CD14-positive monocyte (primary cell): ENCODE measurements at regions not wholly inside any gene's neighbourhood (a gene's known extent, or its start where the extent isn't known, plus 50 kb on each side); places are given as distances from the start of the nearest gene placed in this dataset.

ENCODE experiments used
- DNase-seq, 3 donors: peaks; one replicate each; pipeline ENCODE4 v3.0.0-alpha.2; 2011 to 2022
- H2AFZ ChIP-seq: 2 replicates; pipeline ENCODE4 v1.6.0; 2012; ENCODE audit warnings: mild to moderate bottlenecking, low read depth, low read length, inconsistent platforms; ENCODE audit not compliant: insufficient read depth, poor library complexity, severe bottlenecking
- H3K27ac ChIP-seq, 2 donors: 1 replicate in 1 of 2; 2 replicates in 1 of 2; pipeline ENCODE4 v1.5.1; 2012 to 2013; ENCODE audit warnings: low read length in 2 of 2, control low read depth in 1 of 2, inconsistent platforms in 1 of 2, low read depth in 1 of 2, mild to moderate bottlenecking in 1 of 2
- H3K27me3 ChIP-seq, 2 donors: one replicate each; pipeline versions ENCODE4 v1.6.0 to v1.6.1; 2011 to 2013; ENCODE audit warnings: low read length in 2 of 2; ENCODE audit not compliant: control insufficient read depth in 2 of 2, insufficient read depth in 2 of 2
- H3K36me3 ChIP-seq, 2 donors: replicated peaks in 1 of 2; 1 replicate in 1 of 2; 2 replicates in 1 of 2; pipeline versions ENCODE4 v1.5.1 to v1.6.1; 2012 to 2013; ENCODE audit warnings: low read length in 2 of 2, control low read depth in 1 of 2, inconsistent platforms in 1 of 2, mild to moderate bottlenecking in 1 of 2; ENCODE audit not compliant: insufficient read depth in 2 of 2, control insufficient read depth in 1 of 2
- H3K4me1 ChIP-seq, 2 donors: 1 replicate in 1 of 2; 2 replicates in 1 of 2; pipeline versions ENCODE4 v1.5.1 to v1.6.1; 2012 to 2013; ENCODE audit warnings: low read length in 2 of 2, control low read depth in 1 of 2, inconsistent platforms in 1 of 2, mild to moderate bottlenecking in 1 of 2, moderate library complexity in 1 of 2; ENCODE audit not compliant: insufficient read depth in 2 of 2, control insufficient read depth in 1 of 2
- H3K4me2 ChIP-seq: replicated peaks from 2 replicates; pipeline ENCODE3; 2012; ENCODE audit warnings: low read length, moderate library complexity, mild to moderate bottlenecking; ENCODE audit not compliant: poor library complexity, severe bottlenecking; ENCODE audit errors: extremely low read depth
- H3K4me3 ChIP-seq, 3 experiments: fragments of 200-600 bp in 1 of 3; sonication (generic) in 1 of 3; replicated peaks in 1 of 3; 1 replicate in 2 of 3; 2 replicates in 1 of 3; pipeline ENCODE4 v1.5.1; 2011 to 2013; ENCODE audit warnings: low read length in 3 of 3, mild to moderate bottlenecking in 3 of 3, control low read depth in 2 of 3, low read depth in 2 of 3, inconsistent platforms in 1 of 3, moderate library complexity in 1 of 3
- H3K79me2 ChIP-seq: 2 replicates; pipeline ENCODE4 v1.6.0; 2012; ENCODE audit warnings: mild to moderate bottlenecking, control low read depth, inconsistent platforms, low read length, moderate library complexity; ENCODE audit not compliant: insufficient read depth
- H3K9ac ChIP-seq: 2 replicates; pipeline ENCODE4 v1.6.0; 2017; ENCODE audit warnings: low read length, mild to moderate bottlenecking; ENCODE audit not compliant: insufficient read depth, poor library complexity, severe bottlenecking
- H3K9me3 ChIP-seq, 2 donors: replicated peaks in 1 of 2; 1 replicate in 1 of 2; 2 replicates in 1 of 2; pipeline versions ENCODE4 v1.5.1 to v1.6.1; 2012 to 2013; ENCODE audit warnings: low read length in 2 of 2, control low read depth in 1 of 2; ENCODE audit not compliant: control insufficient read depth in 1 of 2, insufficient read depth in 1 of 2
- H4K20me1 ChIP-seq: 2 replicates; pipeline ENCODE4 v1.6.0; 2012; ENCODE audit warnings: mild to moderate bottlenecking, low read length, control low read depth, moderate library complexity; ENCODE audit not compliant: insufficient read depth
- H3K27ac Mint-ChIP-seq, 7 donors: one replicate each; pipeline ENCODE4 v1.8.0; 2020; ENCODE audit warnings: mild to moderate bottlenecking in 7 of 7, mixed read lengths in 7 of 7, moderate library complexity in 6 of 7, inconsistent platforms in 2 of 7
- H3K27me3 Mint-ChIP-seq, 3 donors: one replicate each; pipeline ENCODE4 v1.8.0; 2021 to 2022; ENCODE audit warnings: low read depth in 3 of 3, mild to moderate bottlenecking in 3 of 3, mixed read lengths in 3 of 3, moderate library complexity in 3 of 3, inconsistent platforms in 1 of 3
- H3K36me3 Mint-ChIP-seq, 2 donors: one replicate each; pipeline ENCODE4 v1.8.0; 2020; ENCODE audit warnings: mixed read lengths in 2 of 2, inconsistent platforms in 1 of 2, mild to moderate bottlenecking in 1 of 2
- H3K4me1 Mint-ChIP-seq: one replicate; pipeline ENCODE4 v1.8.0; 2020; ENCODE audit warnings: mild to moderate bottlenecking, mixed read lengths
- H3K4me3 Mint-ChIP-seq, 2 donors: one replicate each; pipeline ENCODE4 v1.8.0; 2020; ENCODE audit warnings: mild to moderate bottlenecking in 2 of 2, mixed read lengths in 2 of 2, moderate library complexity in 1 of 2
- H3K9me3 Mint-ChIP-seq, 7 donors: one replicate each; pipeline ENCODE4 v1.8.0; 2020 to 2022; ENCODE audit warnings: mixed read lengths in 7 of 7, mild to moderate bottlenecking in 6 of 7, moderate library complexity in 6 of 7, inconsistent platforms in 2 of 7
- WGBS: methylation state at CpG from one replicate; pipeline ENCODE4 v1.1.5; 2013; ENCODE audit warnings: missing lambda C conversion rate; ENCODE audit not compliant: insufficient coverage; 5-methylcytosine and 5-hydroxymethylcytosine counted together
- intact Hi-C, 2 donors: fragments of 100-400 bp; cut with micrococcal nuclease; formaldehyde crosslinking; loops; one replicate each; pipeline versions ENCODE4 v1.15.0 to v1.15.1; 2023
- TF ChIP-seq, protein P1 (sequence below): fragments of 200-600 bp; IDR thresholded peaks from one replicate; pipeline ENCODE4 v1.8.0; 2022; ENCODE audit warnings: antibody characterized with exemption, mild to moderate bottlenecking

DNA sequence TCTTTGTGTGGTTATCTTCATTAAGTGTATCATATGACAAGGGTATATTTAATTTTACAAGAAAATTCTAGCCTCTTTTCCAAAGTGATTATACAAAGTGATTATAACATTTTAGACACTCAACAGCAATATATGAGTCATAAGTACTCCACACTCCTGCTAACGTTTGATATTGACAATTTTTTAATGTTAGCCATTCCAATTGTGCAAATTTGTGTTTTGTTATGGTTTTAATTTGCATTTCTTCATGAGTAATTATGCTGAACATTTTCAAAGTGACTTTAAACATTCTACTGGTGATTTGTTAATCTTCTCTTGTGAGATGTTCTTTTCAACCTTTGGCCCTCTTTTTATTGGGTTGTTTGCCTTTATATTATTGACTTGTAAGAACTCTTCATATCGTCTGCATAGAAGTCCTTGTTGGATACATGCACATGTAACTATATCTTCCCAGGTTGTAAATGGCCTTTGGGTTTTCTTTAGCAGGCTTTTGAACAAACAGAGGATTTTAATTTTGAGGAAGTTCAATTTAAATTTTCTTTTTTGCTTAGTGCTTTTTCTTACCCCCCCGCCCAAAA is 771.6 kb upstream of the ZNF608 start:
- H3K27me3 ChIP-seq, result no peaks in the 10 kb centered on the region
- Mint-ChIP-seq H3K9me3 (peaks cover 0 to 6% (median 2%) of the 10 kb centered on the region in 7 donors), H3K4me3 (no peak overlapping the region), H3K27me3 (no peaks in the 10 kb centered on the region), H3K27ac (no peak overlapping the region), H3K36me3 (no peaks in the 10 kb centered on the region), H3K4me1 (no peaks in the 10 kb centered on the region)
- no peaks in the 10 kb centered on the region for H4K20me1 ChIP-seq
- no peaks in the 10 kb centered on the region for H3K4me1 ChIP-seq
- WGBS, result no CpG with 5 or more reads among the region's 3 CpGs
- H3K4me3 ChIP-seq, result no peak overlapping the region
- TF ChIP-seq, protein P1, sequence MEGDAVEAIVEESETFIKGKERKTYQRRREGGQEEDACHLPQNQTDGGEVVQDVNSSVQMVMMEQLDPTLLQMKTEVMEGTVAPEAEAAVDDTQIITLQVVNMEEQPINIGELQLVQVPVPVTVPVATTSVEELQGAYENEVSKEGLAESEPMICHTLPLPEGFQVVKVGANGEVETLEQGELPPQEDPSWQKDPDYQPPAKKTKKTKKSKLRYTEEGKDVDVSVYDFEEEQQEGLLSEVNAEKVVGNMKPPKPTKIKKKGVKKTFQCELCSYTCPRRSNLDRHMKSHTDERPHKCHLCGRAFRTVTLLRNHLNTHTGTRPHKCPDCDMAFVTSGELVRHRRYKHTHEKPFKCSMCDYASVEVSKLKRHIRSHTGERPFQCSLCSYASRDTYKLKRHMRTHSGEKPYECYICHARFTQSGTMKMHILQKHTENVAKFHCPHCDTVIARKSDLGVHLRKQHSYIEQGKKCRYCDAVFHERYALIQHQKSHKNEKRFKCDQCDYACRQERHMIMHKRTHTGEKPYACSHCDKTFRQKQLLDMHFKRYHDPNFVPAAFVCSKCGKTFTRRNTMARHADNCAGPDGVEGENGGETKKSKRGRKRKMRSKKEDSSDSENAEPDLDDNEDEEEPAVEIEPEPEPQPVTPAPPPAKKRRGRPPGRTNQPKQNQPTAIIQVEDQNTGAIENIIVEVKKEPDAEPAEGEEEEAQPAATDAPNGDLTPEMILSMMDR, result no peak
- no peak overlapping the region for H3K27ac ChIP-seq
- no peak for DNase-seq
- no peak overlapping the region for H3K9ac ChIP-seq
- no peak overlapping the region for H2AFZ ChIP-seq
- H3K4me2 ChIP-seq, result no peak overlapping the region
- H3K79me2 ChIP-seq, result no peaks in the 10 kb centered on the region
- no peaks in the 10 kb centered on the region for H3K36me3 ChIP-seq
- H3K9me3 ChIP-seq, result no peaks in the 10 kb centered on the region
- intact Hi-C loops, result no loop called here

GRCh38 chr5:125521289-125521688 is 774.9 kb upstream of the ZNF608 start:
- no peak overlapping the region for H3K27ac ChIP-seq
- WGBS, result no CpG with 5 or more reads among the region's 1 CpG
- Mint-ChIP-seq H3K4me3 (no peak overlapping the region), H3K36me3 (no peaks in the 10 kb centered on the region), H3K27me3 (no peaks in the 10 kb centered on the region), H3K27ac (no peak overlapping the region), H3K9me3 (peaks cover 0 to 6% (median 2%) of the 10 kb centered on the region in 7 donors), H3K4me1 (no peaks in the 10 kb centered on the region)
- no peak for DNase-seq
- no peaks in the 10 kb centered on the region for H3K36me3 ChIP-seq
- H3K4me2 ChIP-seq, result no peak overlapping the region
- H3K9me3 ChIP-seq, result no peaks in the 10 kb centered on the region
- no peaks in the 10 kb centered on the region for H3K4me1 ChIP-seq
- H4K20me1 ChIP-seq, result no peaks in the 10 kb centered on the region
- TF ChIP-seq, protein P1, result no peak
- no peaks in the 10 kb centered on the region for H3K79me2 ChIP-seq
- intact Hi-C loops, result no loop called here
- H3K4me3 ChIP-seq, result no peak overlapping the region
- no peak overlapping the region for H3K9ac ChIP-seq
- H2AFZ ChIP-seq, result no peak overlapping the region
- H3K27me3 ChIP-seq, result no peaks in the 10 kb centered on the region
